Endodermal cell (in vitro differentiated cells): ENCODE measurements at regions not wholly inside any gene's neighbourhood (a gene's known extent, or its start where the extent isn't known, plus 50 kb on each side); places are given as distances from the start of the nearest gene placed in this dataset.

ENCODE experiments used
- DNase-seq: peaks from one replicate; pipeline ENCODE4 v3.0.0-alpha.2; 2017
- H3K27ac ChIP-seq: 2 replicates; pipeline ENCODE4 v1.5.1; 2013; ENCODE audit warnings: mild to moderate bottlenecking, low read depth, low read length, moderate library complexity
- H3K27me3 ChIP-seq: 2 replicates; pipeline ENCODE4 v1.6.1; 2013; ENCODE audit warnings: mild to moderate bottlenecking, low read length, moderate library complexity; ENCODE audit not compliant: insufficient read depth, control insufficient read depth, poor library complexity, severe bottlenecking
- H3K36me3 ChIP-seq: 2 replicates; pipeline ENCODE4 v1.7.0; 2013; ENCODE audit warnings: mild to moderate bottlenecking, low read length, moderate library complexity; ENCODE audit not compliant: control insufficient read depth, insufficient read depth
- H3K4me1 ChIP-seq: one replicate; pipeline ENCODE4 v1.7.0; 2013; ENCODE audit warnings: low read length; ENCODE audit not compliant: control insufficient read depth, insufficient read depth
- H3K4me3 ChIP-seq: 2 replicates; pipeline ENCODE4 v1.5.1; 2013; ENCODE audit warnings: mild to moderate bottlenecking, low read length, moderate library complexity
- H3K9ac ChIP-seq: 2 replicates; pipeline ENCODE4 v1.6.1; 2013; ENCODE audit warnings: mild to moderate bottlenecking, low read length, moderate library complexity; ENCODE audit not compliant: poor library complexity, severe bottlenecking; ENCODE audit errors: extremely low read depth
- H3K9me3 ChIP-seq: 2 replicates; pipeline ENCODE4 v1.6.1; 2013; ENCODE audit warnings: mild to moderate bottlenecking, low read length, moderate library complexity; ENCODE audit not compliant: control insufficient read depth
- H3K27ac Mint-ChIP-seq: 2 replicates; pipeline ENCODE4 v1.8.0; 2020; ENCODE audit warnings: mixed read lengths
- H3K27me3 Mint-ChIP-seq: 2 replicates; pipeline ENCODE4 v1.8.0; 2021; ENCODE audit warnings: mild to moderate bottlenecking, mixed read lengths; ENCODE audit not compliant: insufficient read depth
- H3K36me3 Mint-ChIP-seq: 2 replicates; pipeline ENCODE4 v1.8.0; 2020; ENCODE audit warnings: low read depth, mixed read lengths
- H3K4me1 Mint-ChIP-seq: 2 replicates; pipeline ENCODE4 v1.8.0; 2020; ENCODE audit warnings: mixed read lengths
- H3K4me3 Mint-ChIP-seq: 2 replicates; pipeline ENCODE4 v1.8.0; 2020; ENCODE audit warnings: mild to moderate bottlenecking, moderate library complexity, mixed read lengths
- H3K9me3 Mint-ChIP-seq: 2 replicates; pipeline ENCODE4 v1.8.0; 2020; ENCODE audit warnings: mild to moderate bottlenecking, mixed read lengths
- CTCF ChIP-seq: fragments of 200-600 bp; sonication (generic); conservative IDR thresholded peaks from 2 replicates; pipeline ENCODE4 v1.5.0; 2021; ENCODE audit warnings: antibody characterized with exemption, mild to moderate bottlenecking
- WGBS, 2 experiments: methylation state at CpG; one replicate each; pipeline versions ENCODE4 v1.1.5 to v1.1.7; 2013; ENCODE audit warnings: missing lambda C conversion rate in 2 of 2, mixed read lengths in 1 of 2; ENCODE audit not compliant: insufficient coverage in 1 of 2, insufficient read length in 1 of 2; 5-methylcytosine and 5-hydroxymethylcytosine counted together

- Mint-ChIP-seq H3K4me1 (no peaks in the 10 kb centered on the region), H3K27me3 (no peaks in the 10 kb centered on the region), H3K36me3 (no peaks in the 10 kb centered on the region), H3K27ac (no peak overlapping the region), H3K4me3 (no peak overlapping the region), H3K9me3 (no peaks in the 10 kb centered on the region)
- H3K4me1 ChIP-seq, result no peaks in the 10 kb centered on the region
- no peak overlapping the region for H3K4me3 ChIP-seq
- H3K27me3 ChIP-seq, result no peaks in the 10 kb centered on the region
- DNase-seq, result no peak
- TF ChIP-seq CTCF, result no peak
- no peaks in the 10 kb centered on the region for H3K36me3 ChIP-seq
- H3K27ac ChIP-seq, result no peak overlapping the region
- 100% methylated on average over 2 of the region's 2 CpGs; no CpG with 5 or more reads in 1 of the 2 experiments for WGBS, 2 experiments
- H3K9ac ChIP-seq, result no peak overlapping the region
- no peaks in the 10 kb centered on the region for H3K9me3 ChIP-seq
Measured at GRCh38 chr17:53129863-53130262, 692.9 kb upstream of the KIF2B start.

GRCh38 chr17:53127331-53127730 lies 695.4 kb upstream of the KIF2B start:
- Histone ChIP-seq H3K4me3 (no peak overlapping the region), H3K9ac (no peak overlapping the region), H3K4me1 (no peaks in the 10 kb centered on the region), H3K9me3 (no peaks in the 10 kb centered on the region), H3K27me3 (no peaks in the 10 kb centered on the region), H3K36me3 (no peaks in the 10 kb centered on the region), H3K27ac (no peak overlapping the region)
- Mint-ChIP-seq H3K9me3 (no peaks in the 10 kb centered on the region), H3K4me3 (no peak overlapping the region), H3K27me3 (no peaks in the 10 kb centered on the region), H3K4me1 (no peaks in the 10 kb centered on the region), H3K27ac (no peak overlapping the region), H3K36me3 (no peaks in the 10 kb centered on the region)
- no peak for TF ChIP-seq CTCF
- WGBS, 2 experiments, result 57 to 88% methylated on average over 1 to 2 of the region's 3 CpGs
- DNase-seq, result no peak

GRCh38 chr17:53122966-53123365 lies 699.8 kb upstream of the KIF2B start:
- no peak overlapping the region for H3K27ac ChIP-seq
- Mint-ChIP-seq H3K4me1 (no peaks in the 10 kb centered on the region), H3K27me3 (no peaks in the 10 kb centered on the region), H3K9me3 (no peaks in the 10 kb centered on the region), H3K4me3 (no peak overlapping the region), H3K36me3 (no peaks in the 10 kb centered on the region), H3K27ac (no peak overlapping the region)
- H3K4me1 ChIP-seq, result no peaks in the 10 kb centered on the region
- H3K9me3 ChIP-seq, result no peaks in the 10 kb centered on the region
- H3K9ac ChIP-seq, result no peak overlapping the region
- no peak for TF ChIP-seq CTCF
- no peaks in the 10 kb centered on the region for H3K36me3 ChIP-seq
- no peak for DNase-seq
- H3K4me3 ChIP-seq, result no peak overlapping the region
- no peaks in the 10 kb centered on the region for H3K27me3 ChIP-seq
